Urothelium cell line (cell line): ENCODE measurements at regions not wholly inside any gene's neighbourhood (a gene's known extent, or its start where the extent isn't known, plus 50 kb on each side); places are given as distances from the start of the nearest gene placed in this dataset.
A peak's percentile ranks its signal among the peaks of the same experiment; 100 is the strongest.

ENCODE experiments used
- DNase-seq: peaks from one replicate; pipeline ENCODE4 v3.0.0; 2011; ENCODE audit warnings: low spot score, mixed read lengths
- FAIRE-seq: peaks from 2 replicates; lab custom pipeline; 2011; peaks lifted over from hg19 to GRCh38; lab: Jason Lieb, UNC

DNA sequence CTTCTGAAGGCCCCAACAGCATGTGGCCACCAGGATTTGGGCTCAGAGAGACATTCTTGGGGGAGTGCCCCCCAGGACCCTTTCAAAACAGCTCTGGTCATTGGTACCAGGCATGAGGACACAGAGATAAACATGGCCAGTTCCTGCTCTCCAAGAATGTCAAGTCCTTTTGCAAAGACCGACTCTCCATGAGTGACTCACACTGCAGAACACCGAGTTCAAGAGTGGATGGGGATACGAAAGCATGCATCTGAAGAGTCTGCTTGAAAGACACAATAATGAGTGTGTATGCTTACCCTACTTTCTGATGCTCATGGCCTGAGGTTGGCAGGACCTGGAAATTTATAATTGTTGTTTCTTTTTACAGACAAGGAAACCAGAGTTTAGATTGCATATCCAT lies 450.6 kb downstream of the TSN start:
- FAIRE-seq (peak; percentile 53), DNase-seq (no peak)

DNA sequence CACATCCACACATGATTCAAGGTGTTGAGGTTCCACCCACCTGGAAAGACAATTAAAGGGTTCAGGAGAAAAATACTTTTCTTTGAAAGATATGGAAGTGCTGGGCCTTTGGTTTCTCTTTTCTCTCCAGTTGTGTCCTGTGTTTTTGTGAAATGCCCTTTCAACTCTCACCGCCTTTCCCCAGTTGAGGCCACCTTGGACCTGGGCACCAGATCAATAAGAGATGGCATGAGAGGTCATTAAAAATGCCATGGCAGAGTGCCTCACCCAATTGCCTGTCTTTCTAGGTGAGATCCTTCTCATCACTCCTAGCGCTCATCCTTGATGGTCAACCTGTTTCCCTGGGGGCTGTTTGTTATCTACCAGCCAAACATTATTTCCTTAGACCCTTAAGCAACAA lies 453.9 kb downstream of the TSN start:
- FAIRE-seq (no peak), DNase-seq (no peak)

DNA sequence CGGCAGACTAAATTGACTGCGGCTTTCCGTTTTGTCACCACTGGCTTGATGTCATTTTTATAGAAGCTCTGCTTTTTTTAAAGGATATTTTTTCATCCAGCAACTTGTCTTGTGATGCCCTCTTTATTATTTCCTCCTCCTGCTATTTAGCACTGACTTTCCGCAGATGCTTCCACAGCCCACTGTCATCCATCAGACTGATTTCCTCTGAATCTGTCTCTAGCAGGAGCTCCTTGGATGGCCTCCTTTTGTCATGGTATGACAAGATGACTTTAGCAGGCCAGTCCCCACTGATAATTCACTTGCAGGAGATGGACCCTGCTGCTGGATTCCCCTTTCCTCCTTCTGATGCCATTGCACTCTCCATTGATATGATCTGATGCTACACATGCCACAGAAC lies 454.6 kb downstream of the TSN start:
- DNase-seq (no peak), FAIRE-seq (no peak)

DNA sequence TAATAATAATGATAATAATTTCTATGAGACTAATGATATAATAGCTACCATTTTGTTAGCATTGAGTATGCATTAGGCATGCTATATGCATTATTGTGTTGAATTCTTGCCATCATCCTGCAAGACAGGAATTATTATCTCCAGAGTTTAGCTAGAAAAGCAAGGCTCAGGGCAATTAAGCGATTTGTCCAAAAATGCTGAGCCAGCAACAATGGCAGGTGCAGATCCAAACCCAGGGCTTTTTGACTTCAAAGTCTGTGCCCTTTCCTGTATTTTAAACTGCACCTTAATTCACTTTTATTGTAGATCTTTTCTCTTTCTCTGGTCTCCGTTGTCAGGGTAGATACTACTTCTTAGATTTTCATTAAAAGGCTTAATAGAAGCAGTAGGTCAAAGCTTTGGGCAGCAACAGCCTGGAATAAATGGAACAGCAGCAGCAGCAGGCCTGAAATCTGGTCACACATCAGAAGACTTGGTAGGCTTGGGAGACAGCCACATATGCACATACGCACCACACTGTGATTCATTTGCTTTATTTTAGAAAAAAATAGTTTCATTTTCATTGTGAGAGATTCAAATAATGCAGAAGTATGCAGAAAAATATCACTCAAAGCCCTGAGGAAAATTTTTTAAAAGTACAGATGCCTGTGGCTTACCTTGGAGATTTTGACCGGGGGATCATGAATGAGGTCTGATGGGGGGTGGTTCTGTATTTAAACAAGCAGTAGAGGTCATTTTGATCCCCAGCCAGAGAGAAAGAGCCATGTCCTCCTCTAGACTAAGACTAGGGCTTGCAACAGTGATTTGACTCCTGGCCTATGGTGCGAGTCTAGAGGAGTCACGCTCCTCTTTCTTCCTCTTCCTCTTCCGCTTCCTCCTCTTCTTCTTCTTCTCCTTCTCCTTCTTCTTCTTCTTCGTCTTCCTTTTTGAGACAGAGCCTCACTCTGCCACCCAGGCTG lies 455.7 kb downstream of the TSN start:
- no peak for FAIRE-seq

DNA sequence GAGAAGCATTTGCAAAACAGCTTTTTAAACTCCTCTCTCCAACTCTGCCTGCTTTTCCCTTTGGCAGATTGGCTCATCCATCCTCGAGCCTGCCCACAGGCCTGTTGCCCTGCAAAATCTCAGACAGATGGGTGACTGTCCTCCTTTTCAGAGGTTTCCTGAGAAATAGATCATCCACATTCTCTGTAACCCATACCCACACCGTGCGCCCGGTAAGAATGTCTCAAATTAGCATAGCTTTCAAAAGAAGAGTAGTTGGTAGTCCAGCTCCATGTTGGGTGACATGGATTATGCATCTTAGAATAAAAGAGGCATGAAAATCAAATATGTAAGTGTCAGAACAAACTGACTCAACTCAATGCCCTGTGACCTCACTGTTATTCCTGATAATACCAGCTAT lies 457.9 kb downstream of the TSN start:
- FAIRE-seq (no peak), DNase-seq (no peak)

More for the DNA sequence above, 455.7 kb downstream of the TSN start:
- DNase-seq: no peak

DNA sequence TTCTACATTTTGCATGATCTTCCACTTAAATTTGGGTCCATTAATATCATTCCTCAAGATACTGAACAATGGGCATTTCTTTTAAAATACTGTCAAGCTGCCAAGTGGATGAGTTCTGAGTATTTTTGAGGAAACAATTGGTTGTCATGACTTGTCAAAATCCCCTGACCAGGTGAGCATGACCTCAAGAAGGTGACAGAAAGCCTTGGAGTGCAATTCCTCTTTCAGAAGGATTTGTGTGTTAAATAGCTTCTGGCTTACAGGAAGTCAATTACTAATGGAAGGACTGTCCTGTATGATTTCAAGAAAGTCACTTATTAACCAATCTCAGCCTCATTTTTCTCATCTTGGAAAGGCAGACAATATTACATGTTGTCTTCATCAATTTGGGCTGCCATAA lies 460.6 kb downstream of the TSN start:
- FAIRE-seq (no peak), DNase-seq (no peak)

DNA sequence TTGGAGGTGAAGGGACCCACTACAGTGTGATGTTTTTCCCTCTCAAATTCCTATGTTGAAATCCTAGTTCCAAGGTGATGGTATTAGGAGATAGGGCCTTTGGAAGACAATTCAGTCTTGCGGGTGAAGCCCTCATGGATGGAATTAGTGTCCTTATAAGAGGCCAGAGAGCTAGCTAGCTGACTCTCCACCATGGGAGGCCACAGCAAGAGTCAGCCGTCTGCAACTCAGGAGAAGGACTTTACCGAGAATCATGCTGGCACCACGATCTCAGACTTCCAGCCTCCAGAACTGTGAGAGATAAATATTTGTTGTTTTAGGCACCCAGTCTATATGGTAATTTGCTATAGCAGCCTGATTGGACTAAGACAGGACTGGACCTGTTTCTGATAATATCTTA lies 461.4 kb downstream of the TSN start:
- FAIRE-seq (no peak), DNase-seq (no peak)

DNA sequence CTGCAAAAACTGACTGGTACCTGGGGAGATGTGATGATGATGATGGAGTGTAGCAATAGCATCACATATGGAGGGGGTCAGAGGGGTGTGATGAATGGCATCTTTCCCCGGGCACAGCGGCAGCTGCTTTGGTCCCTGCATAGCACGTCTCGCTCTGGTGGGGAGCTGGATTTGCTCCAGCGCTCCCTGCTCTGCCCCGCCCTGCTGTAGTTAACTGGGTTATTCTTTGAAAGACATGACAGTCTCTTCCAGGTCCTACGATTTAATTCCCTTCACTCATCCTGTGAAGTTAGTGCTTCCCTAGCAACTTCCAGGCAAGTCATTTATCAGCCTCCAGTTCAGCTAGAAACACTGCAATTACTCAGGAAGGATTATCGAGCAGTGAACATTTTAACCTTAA lies 463.1 kb downstream of the TSN start:
- no peak for DNase-seq

DNA sequence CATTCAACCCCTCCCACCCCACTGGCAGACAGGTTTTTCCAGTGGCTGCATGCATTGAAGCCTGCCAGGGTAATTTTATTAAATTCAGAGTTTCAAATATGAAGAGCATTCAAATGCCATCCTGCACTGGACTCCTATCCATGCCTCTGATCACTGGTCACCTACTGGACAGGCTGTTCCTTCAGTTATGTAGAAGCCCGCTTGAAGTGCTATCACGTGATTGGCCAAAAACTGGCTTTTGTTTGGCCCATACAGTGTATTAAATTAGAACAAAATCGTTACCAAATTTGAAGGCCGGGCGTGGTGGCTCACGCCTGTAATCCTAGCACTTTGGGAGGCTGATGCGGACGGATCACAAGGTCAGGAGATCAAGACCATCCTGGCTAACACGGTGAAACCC lies 464.1 kb downstream of the TSN start:
- no peak for FAIRE-seq
- DNase-seq: no peak

More for the DNA sequence above, 463.1 kb downstream of the TSN start:
- no peak for FAIRE-seq

DNA sequence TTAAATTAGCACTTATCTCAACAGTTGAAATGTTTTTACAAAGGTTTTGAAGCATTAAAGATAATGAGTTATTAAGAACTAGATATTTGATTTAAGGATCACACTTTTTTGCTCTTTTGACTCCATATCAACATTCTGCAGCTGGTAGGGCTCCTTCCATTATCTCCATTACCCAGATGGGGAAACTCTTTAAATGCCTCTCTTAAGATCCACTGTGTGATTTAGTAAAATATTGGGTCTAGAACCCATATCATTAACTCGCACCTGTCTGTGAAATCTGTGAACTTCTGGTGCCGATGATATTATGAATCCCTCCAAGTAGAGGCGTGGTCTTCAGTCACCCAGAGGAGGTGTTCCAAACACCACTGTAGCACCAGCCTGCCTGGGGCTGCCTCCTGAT lies 466.2 kb downstream of the TSN start:
- FAIRE-seq: no peak
- DNase-seq: no peak

DNA sequence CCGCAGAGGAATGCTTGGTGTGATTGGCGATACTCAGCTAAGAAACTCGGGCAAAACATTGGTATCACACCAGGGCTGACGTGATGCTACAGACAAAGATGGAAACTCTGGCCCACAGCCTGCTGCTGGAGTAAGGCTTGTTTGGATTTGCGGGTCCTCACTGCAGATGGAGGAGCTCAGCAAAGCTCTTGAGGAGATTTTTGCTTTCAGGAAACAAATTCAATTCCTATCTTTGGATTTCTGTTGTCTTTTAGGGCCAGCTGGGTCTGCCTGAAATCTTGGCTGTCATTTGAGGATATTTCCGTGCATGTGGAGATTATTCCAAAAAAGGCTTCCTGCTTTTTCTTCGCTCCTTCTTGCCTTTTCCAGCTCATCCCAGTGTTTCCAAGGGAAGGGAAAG lies 475.8 kb downstream of the TSN start:
- no peak for DNase-seq
- no peak for FAIRE-seq

DNA sequence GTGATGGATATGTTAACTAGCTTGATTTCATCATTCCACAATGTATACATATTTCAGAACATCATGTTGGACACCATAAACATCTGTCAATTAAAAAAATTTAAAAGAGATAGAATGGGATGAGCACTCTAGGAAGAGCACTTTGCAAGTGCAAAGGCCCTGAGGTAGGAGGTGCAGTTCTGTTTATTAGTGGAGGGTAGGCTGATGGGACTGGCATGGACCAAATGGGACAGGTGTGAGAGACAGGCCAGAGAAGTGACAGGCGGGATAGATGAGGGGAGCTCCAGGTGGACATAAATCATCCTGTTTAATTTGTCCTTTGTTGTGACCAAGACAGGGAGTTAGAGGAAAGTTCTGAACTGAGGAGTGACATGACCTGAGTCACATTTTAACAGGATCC lies 477.9 kb downstream of the TSN start:
- FAIRE-seq (peak; percentile 65), DNase-seq (no peak)

DNA sequence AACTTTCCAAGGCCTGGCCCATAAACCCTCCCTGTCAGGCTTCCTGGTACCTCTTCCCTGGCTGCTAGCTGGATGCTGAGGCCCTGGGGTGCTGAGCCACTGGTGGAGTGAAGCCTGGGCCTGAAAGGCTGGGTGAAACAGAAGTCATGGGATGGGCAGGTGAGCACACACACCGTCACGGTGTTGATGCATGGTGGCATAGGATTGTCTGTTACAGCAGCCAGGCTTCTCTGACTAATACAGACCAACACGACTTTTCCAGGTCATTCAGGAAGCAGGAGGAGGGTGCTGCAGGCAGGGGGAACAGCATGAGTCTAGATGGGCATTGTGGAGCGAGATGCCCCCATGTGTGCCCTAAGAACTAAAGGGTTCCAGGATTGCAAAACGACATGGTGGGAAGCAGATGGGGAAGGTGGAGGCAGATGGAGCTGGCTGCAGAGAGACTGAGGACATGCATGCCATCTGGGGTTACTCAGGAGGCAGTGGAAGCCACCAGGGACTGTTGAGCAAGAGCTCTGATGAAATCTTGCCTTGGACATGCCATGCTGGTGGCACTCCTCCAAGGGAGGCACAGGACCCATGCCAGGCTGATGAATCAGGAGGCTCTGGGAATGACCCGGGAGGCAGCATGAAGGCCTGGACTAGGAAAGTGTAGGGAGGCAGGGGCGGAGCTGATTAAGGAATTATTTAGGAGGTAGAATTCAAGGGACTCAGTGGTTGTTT lies 480.9 kb downstream of the TSN start:
- FAIRE-seq (peak; percentile 81), DNase-seq (peak; percentile 95)

DNA sequence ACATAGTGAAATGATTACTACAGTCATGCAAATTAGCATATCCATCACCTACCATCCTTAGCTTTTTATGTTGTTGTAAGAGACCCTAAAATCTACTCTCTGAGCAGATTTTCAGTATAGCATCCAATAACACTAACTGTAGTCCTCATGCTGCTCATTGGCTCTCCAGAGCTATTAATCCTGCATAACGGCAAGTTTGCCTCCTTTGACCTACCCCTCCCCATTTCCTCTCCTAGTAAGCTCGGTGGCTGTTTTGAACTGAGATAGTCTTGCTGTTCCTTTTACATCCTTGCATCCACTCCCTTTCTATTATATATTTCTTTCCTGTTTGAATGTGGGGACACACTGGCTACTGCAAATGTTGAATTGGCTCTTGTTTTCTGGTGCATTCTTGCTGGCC lies 481.5 kb downstream of the TSN start:
- FAIRE-seq: peak; percentile 44

DNA sequence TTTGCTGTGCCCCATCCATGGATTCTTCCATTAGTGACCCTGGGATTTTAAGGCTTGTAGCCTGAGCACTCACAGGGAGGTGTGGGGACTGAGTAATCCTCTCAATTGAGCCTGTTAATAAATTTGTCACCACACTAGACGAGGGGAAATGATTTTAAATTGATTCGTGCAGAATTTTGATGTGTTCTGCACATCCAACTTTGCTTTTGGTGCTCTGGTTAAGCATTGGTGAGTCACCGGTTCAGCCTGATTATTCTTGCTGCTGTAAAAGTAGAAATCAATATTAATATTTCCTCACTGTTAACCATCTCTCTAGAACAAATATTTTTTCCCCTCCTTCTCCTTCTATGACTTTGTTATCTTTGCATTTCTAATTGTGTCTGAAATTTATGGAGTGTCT lies 482.0 kb downstream of the TSN start:
- no peak for DNase-seq
- no peak for FAIRE-seq

More for the DNA sequence above, 481.5 kb downstream of the TSN start:
- no peak for DNase-seq

DNA sequence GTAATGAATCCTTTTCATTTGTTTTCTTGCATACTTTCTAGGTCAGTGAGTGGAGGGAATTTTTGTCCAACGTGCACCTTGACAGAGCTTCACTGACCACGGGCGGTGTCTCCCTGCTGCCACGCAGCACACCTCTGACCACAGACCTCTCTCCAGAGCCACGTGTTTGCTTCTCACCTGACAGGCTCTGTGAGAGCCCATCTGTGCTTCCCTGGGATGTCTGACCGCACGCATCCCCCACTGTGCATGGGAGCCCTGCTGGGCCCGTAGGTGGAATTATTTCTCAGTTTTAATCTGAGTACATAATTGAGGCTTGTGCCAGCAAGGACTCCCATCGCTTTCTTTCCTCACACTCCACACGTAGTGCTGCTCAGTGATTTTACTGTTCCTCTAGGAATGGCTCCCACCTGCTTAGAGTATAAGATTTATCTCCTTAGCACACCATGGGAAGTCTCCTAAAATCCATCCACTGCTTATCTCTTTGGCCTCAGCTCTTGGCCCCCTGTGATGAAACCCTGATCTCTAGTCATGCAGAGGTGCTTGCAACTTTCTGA lies 482.6 kb downstream of the TSN start:
- DNase-seq (no peak), FAIRE-seq (no peak)

DNA sequence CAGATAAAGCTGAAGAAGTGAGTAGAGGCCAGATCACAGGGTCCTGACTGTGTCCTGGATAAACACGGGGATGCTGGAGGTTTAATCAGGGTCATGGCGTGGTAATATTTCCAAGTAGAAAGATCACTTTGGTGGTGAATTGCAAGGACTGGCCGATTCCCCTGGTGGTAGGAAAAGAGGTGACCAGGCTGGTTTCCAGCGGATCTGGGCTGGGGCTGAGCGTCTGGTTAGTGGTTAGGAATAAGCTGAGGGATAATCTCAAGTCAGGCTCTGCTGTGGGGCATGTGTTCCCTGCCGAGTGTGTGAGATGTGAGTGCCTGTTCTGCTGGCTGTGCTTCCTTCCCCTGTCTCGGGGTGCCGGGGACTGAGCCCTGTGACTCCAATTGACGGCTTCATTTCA lies 484.0 kb downstream of the TSN start:
- FAIRE-seq: no peak
- DNase-seq: no peak

DNA sequence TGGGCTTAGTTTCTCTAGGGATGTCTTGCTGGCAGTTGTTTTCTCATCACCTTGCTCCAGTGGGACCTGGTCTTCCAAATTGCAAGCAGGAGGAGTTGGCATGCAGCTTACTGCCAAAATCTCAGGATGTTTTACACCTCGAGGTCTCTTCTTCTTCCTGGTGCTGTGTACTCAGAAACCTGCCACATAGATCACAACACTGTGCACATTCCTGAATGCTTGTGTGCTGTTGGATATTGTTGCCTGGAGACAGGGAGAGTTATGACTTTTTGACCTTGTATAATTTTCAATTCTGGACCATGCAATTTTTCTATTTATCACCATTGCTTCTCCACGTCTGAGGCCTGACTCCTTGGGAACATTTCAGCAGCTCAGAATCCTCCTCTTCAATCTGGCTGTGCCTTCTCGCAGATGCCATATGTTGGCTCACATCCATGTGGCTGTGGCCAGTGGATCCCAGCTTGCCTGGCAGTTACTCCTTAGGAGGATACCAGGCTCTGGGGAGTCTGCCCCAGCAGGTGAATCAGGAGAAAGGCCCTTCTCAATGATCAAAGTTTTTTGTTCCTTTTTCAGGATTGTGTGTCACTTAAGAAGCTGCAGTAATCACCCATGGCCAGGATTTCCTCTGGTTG lies 489.3 kb downstream of the TSN start:
- DNase-seq (no peak), FAIRE-seq (no peak)

DNA sequence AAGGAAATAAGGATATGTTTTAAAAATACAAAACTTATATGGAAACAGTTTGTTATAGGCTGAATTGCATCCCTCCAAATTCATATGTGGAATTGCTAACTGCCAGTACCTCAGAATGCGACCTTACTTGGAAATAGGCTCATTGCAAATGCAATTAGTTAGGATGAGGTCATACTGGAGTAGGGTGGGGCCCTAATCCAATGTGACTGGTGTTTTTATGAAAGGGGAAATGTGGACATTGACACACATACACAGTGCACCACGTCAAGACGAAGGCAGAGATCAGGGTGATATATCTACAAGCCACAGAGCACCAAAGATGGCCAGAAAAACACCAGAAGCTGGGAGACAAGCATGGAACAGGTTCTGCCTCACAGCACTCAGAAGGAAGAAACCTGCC lies 494.2 kb downstream of the TSN start:
- FAIRE-seq: peak; percentile 50

DNA sequence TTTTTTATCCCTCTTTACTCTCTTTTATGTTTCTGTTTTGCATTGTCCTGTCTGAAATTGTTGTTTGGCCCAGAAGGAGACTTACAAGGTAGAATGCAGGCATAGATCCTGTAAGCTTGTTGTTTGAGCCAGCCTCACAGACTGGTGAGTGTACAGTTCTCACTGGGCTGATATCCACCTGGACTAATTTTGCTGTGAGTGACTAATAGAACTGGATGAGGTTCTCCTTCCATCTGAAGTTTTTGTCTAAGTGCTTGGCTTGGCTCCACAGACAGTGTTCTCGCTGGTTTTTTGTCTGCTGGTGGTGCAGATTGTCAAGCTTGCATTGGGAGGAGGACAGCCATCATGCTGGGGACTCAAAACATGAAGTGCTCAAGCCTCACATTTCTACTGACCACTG lies 495.7 kb downstream of the TSN start:
- DNase-seq: no peak
- no peak for FAIRE-seq

More for the DNA sequence above, 494.2 kb downstream of the TSN start:
- DNase-seq: no peak

DNA sequence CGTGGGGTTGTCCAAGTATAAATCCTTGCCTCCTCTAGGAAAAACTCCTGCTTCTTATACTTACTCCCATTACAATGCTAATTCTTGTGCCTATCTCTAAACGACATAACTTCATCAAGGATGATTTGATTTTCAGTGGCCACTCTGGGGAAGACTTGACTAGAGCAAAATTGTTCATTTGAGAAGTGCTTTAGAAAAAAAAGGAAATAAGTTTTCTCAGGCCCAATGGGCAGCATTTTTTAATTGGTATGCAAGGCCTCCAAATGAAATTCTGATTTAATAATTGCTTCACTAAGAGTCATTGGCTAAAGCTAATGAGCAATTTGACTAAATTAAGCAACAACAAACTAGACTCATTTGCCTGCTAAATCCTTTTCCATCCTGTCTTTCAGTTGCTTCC lies 496.1 kb downstream of the TSN start:
- DNase-seq: no peak
- peak; percentile 52 for FAIRE-seq
